ENCODE measurements at regions not wholly inside any gene's neighbourhood (a gene's known extent, or its start where the extent isn't known, plus 50 kb on each side); places are given as distances from the start of the nearest gene placed in this dataset.

- H3K4me3 ChIP-seq (replicated peaks; ENCODE audit: insufficient read depth, low read length) = no peak overlapping the region
- DNase-seq (ENCODE audit: low read depth in 1 of 2, low spot score in 1 of 2) = no peak
- no peak overlapping the region for H3K27ac ChIP-seq (replicated peaks)
- TF ChIP-seq GABPA (IDR thresholded peaks at IDR 0.05; ENCODE audit: low read depth) (no peak), POLR2AphosphoS5 (IDR thresholded peaks at IDR 0.05; ENCODE audit: low read depth) (no peak), CTCF (IDR thresholded peaks at IDR 0.05; ENCODE audit: insufficient read depth, low read length) (no peak), SPI1 (IDR thresholded peaks at IDR 0.05; ENCODE audit: borderline replicate concordance, low read depth) (no peak), REST (IDR thresholded peaks at IDR 0.05; ENCODE audit: insufficient replicate concordance, low read depth) (no peak)
- H3K27me3 ChIP-seq (ENCODE audit: insufficient read depth, poor library complexity, severe bottlenecking) = no peaks in the 10 kb centered on the region
These were observed 540.2 kb upstream of the TMEM132C start for GRCh38 chr12:127726671-127727315.

GRCh38 chr12:127728285-127728684 is 538.7 kb upstream of the TMEM132C start:
- Histone ChIP-seq H3K27me3 (ENCODE audit: insufficient read depth, poor library complexity, severe bottlenecking) (no peaks in the 10 kb centered on the region), H3K4me3 (replicated peaks; ENCODE audit: insufficient read depth, low read length) (no peak overlapping the region), H3K27ac (replicated peaks) (no peak overlapping the region)
- DNase-seq (ENCODE audit: low read depth in 1 of 2, low spot score in 1 of 2) = no peak
- TF ChIP-seq SPI1 (IDR thresholded peaks at IDR 0.05; ENCODE audit: borderline replicate concordance, low read depth) (no peak), GABPA (IDR thresholded peaks at IDR 0.05; ENCODE audit: low read depth) (no peak), REST (IDR thresholded peaks at IDR 0.05; ENCODE audit: insufficient replicate concordance, low read depth) (no peak), POLR2AphosphoS5 (IDR thresholded peaks at IDR 0.05; ENCODE audit: low read depth) (no peak), CTCF (IDR thresholded peaks at IDR 0.05; ENCODE audit: insufficient read depth, low read length) (no peak)

- H3K4me3 ChIP-seq (replicated peaks; ENCODE audit: insufficient read depth, low read length) = no peak overlapping the region
- TF ChIP-seq SPI1 (IDR thresholded peaks at IDR 0.05; ENCODE audit: borderline replicate concordance, low read depth) (no peak), POLR2AphosphoS5 (IDR thresholded peaks at IDR 0.05; ENCODE audit: low read depth) (no peak), CTCF (IDR thresholded peaks at IDR 0.05; ENCODE audit: insufficient read depth, low read length) (no peak), REST (IDR thresholded peaks at IDR 0.05; ENCODE audit: insufficient replicate concordance, low read depth) (no peak), GABPA (IDR thresholded peaks at IDR 0.05; ENCODE audit: low read depth) (no peak)
- no peaks in the 10 kb centered on the region for H3K27me3 ChIP-seq (ENCODE audit: insufficient read depth, poor library complexity, severe bottlenecking)
- no peak for DNase-seq (ENCODE audit: low read depth in 1 of 2, low spot score in 1 of 2)
- no peak overlapping the region for H3K27ac ChIP-seq (replicated peaks)
These were observed 538.2 kb upstream of the TMEM132C start for GRCh38 chr12:127728729-127729128.

Measured in HL-60 (cell line).